ENCODE measurements at regions not wholly inside any gene's neighbourhood (a gene's known extent, or its start where the extent isn't known, plus 50 kb on each side); places are given as distances from the start of the nearest gene placed in this dataset.

DNA sequence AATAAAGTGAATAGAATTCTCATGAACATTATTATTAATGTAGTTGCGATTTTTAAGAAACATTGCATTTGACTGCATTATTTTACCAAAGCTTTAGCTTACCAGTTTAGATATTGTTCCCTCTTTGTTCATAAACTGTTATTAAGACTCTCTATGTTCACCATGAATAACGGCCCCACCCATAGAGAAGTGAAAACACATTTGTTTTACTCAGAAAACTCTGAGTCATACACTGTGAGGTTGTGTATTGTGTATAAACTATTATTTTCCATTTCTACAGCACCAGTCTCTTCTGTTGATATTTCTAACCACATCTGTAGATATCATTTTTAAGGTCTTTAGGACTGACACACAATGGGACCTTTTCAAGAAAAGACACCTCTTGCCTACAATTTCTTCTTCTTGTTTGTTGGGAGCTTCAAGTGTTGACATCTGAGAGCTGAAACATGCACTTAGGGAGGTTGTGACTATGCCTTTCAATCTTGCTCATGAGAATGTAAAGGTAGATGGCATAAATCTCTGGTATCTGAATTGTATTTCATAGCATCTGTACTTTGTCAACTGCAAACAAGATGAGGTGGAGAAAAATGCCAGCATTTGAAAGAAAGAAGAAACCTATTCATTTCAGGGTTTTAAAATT, 252.9 kb upstream of the CDH8 start:
- no peak for TF ChIP-seq POLR2AphosphoS5 (IDR thresholded peaks at IDR 0.05)
- TF ChIP-seq, protein P1, sequence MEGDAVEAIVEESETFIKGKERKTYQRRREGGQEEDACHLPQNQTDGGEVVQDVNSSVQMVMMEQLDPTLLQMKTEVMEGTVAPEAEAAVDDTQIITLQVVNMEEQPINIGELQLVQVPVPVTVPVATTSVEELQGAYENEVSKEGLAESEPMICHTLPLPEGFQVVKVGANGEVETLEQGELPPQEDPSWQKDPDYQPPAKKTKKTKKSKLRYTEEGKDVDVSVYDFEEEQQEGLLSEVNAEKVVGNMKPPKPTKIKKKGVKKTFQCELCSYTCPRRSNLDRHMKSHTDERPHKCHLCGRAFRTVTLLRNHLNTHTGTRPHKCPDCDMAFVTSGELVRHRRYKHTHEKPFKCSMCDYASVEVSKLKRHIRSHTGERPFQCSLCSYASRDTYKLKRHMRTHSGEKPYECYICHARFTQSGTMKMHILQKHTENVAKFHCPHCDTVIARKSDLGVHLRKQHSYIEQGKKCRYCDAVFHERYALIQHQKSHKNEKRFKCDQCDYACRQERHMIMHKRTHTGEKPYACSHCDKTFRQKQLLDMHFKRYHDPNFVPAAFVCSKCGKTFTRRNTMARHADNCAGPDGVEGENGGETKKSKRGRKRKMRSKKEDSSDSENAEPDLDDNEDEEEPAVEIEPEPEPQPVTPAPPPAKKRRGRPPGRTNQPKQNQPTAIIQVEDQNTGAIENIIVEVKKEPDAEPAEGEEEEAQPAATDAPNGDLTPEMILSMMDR (IDR thresholded peaks at IDR 0.05) = no peak
